Nephron progenitor cell (in vitro differentiated cells): ENCODE measurements at regions not wholly inside any gene's neighbourhood (a gene's known extent, or its start where the extent isn't known, plus 50 kb on each side); places are given as distances from the start of the nearest gene placed in this dataset.
A peak's percentile ranks its signal among the peaks of the same experiment; 100 is the strongest.
"Not testable (repeated sequence)": the region's sequence is repeated elsewhere in the genome, so short reads cannot be mapped to it uniquely, and the experiment has no call there.

Source experiments
- DNase-seq: peaks from one replicate; pipeline ENCODE4 v3.0.0; 2021
- H3K27ac Mint-ChIP-seq: 2 replicates; pipeline ENCODE4 v1.8.0; 2021; ENCODE audit warnings: mild to moderate bottlenecking, moderate library complexity, mixed read lengths
- H3K27me3 Mint-ChIP-seq: 2 replicates; pipeline ENCODE4 v1.8.0; 2021; ENCODE audit warnings: mild to moderate bottlenecking, low read depth, mixed read lengths; ENCODE audit not compliant: poor library complexity
- H3K36me3 Mint-ChIP-seq: 2 replicates; pipeline ENCODE4 v1.8.0; 2021; ENCODE audit warnings: low read depth, mixed read lengths
- H3K4me1 Mint-ChIP-seq: 2 replicates; pipeline ENCODE4 v1.8.0; 2021; ENCODE audit warnings: mixed read lengths
- H3K4me3 Mint-ChIP-seq: 2 replicates; pipeline ENCODE4 v1.8.0; 2021; ENCODE audit warnings: mild to moderate bottlenecking, moderate library complexity, mixed read lengths
- H3K9me3 Mint-ChIP-seq: 2 replicates; pipeline ENCODE4 v1.8.0; 2021; ENCODE audit warnings: mild to moderate bottlenecking, moderate library complexity, mixed read lengths
- CTCF ChIP-seq: fragments of 200-600 bp; sonication (generic); IDR thresholded peaks from 2 replicates; pipeline ENCODE4 v1.5.0; 2021; ENCODE audit warnings: antibody characterized with exemption

GRCh38 chr9:129548571-129549135 lies 72.2 kb downstream of the C9orf50 start:
- Mint-ChIP-seq H3K9me3 (no peaks in the 10 kb centered on the region), H3K27me3 (no peaks in the 10 kb centered on the region), H3K36me3 (peaks cover under 1% of the 10 kb centered on the region), H3K27ac (peak overlapping the region; percentile 82), H3K4me1 (peaks cover 54% of the 10 kb centered on the region), H3K4me3 (peak overlapping the region; percentile 14)
- TF ChIP-seq CTCF: no peak
- DNase-seq: no peak

GRCh38 chr9:129547869-129548570 lies 72.9 kb downstream of the C9orf50 start:
- no peak for DNase-seq
- TF ChIP-seq CTCF: no peak
- H3K4me3 Mint-ChIP-seq: no peak overlapping the region
- no peaks in the 10 kb centered on the region for H3K27me3 Mint-ChIP-seq
- peaks cover 48% of the 10 kb centered on the region for H3K4me1 Mint-ChIP-seq
- no peaks in the 10 kb centered on the region for H3K9me3 Mint-ChIP-seq
- peaks cover 5% of the 10 kb centered on the region for H3K36me3 Mint-ChIP-seq
- H3K27ac Mint-ChIP-seq: peak overlapping the region; percentile 82

GRCh38 chr9:129547063-129547462 lies 73.8 kb downstream of the C9orf50 start:
- TF ChIP-seq CTCF: no peak
- no peak for DNase-seq
- Mint-ChIP-seq H3K27ac (no peak overlapping the region), H3K4me3 (no peak overlapping the region), H3K4me1 (peaks cover 45% of the 10 kb centered on the region), H3K9me3 (no peaks in the 10 kb centered on the region), H3K27me3 (no peaks in the 10 kb centered on the region), H3K36me3 (peaks cover 5% of the 10 kb centered on the region)

- not testable (repeated sequence) for H3K4me3 Mint-ChIP-seq, H3K36me3 Mint-ChIP-seq, DNase-seq
These were observed 75.0 kb downstream of the C9orf50 start for GRCh38 chr9:129545876-129546275.

GRCh38 chr9:129544761-129545160 lies 76.1 kb downstream of the C9orf50 start:
- no peaks in the 10 kb centered on the region for H3K27me3 Mint-ChIP-seq
- peaks cover 9% of the 10 kb centered on the region for H3K36me3 Mint-ChIP-seq
- peaks cover 11% of the 10 kb centered on the region for H3K9me3 Mint-ChIP-seq
- no peak overlapping the region for H3K4me3 Mint-ChIP-seq
- H3K27ac Mint-ChIP-seq: no peak overlapping the region
- H3K4me1 Mint-ChIP-seq: peaks cover 36% of the 10 kb centered on the region
- no peak for TF ChIP-seq CTCF
- DNase-seq: no peak

More at GRCh38 chr9:129545876-129546275, 75.0 kb downstream of the C9orf50 start:
- H3K27ac Mint-ChIP-seq, H3K9me3 Mint-ChIP-seq, H3K27me3 Mint-ChIP-seq: not testable (repeated sequence)
- peaks cover 42% of the 10 kb centered on the region for H3K4me1 Mint-ChIP-seq

- H3K4me1 Mint-ChIP-seq: peaks cover 19% of the 10 kb centered on the region
- DNase-seq: no peak
- H3K4me3 Mint-ChIP-seq: no peak overlapping the region
- H3K36me3 Mint-ChIP-seq: peaks cover 18% of the 10 kb centered on the region
- no peak overlapping the region for H3K27ac Mint-ChIP-seq
- no peaks in the 10 kb centered on the region for H3K27me3 Mint-ChIP-seq
- no peak for TF ChIP-seq CTCF
- H3K9me3 Mint-ChIP-seq: peaks cover 24% of the 10 kb centered on the region
These were observed 78.2 kb downstream of the C9orf50 start for GRCh38 chr9:129542741-129543140.
